ENCODE measurements at regions not wholly inside any gene's neighbourhood (a gene's known extent, or its start where the extent isn't known, plus 50 kb on each side); places are given as distances from the start of the nearest gene placed in this dataset.
"Not testable (repeated sequence)": the region's sequence is repeated elsewhere in the genome, so short reads cannot be mapped to it uniquely, and the experiment has no call there.

DNA sequence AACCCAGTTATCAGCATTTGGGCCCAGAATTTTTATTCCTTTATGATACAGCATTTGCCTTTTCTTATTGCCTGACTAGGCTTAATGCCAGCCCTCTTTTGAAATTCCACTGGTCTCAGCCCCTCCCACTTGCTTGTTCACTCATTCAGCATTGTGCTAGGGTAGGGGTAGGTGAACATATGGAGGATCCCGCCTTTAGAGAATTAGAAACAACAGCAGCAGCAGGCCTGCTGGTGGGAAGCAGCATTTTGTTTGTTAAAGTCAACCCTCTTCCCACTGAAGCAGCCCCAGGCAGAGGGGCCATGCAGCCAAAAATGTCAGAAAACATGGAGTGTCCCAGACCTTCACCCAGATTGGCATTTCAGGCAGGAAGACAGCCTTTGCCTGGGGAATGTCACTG is 1355.2 kb downstream of the CDH8 start:
- WGBS (ENCODE audit: insufficient coverage): no CpG with 5 or more reads among the region's 1 CpG
- DNase-seq: no peak
- CTCF ChIA-PET: no interaction called here
- Histone ChIP-seq H3K27ac (ENCODE audit: insufficient read depth in 1 of 2, low read depth in 1 of 2, low read length in 2 of 2, poor library complexity in 1 of 2, severe bottlenecking in 2 of 2) (no peak overlapping the region), H3K27me3 (replicated peaks in 2 of 5; ENCODE audit: control insufficient read depth in 4 of 5, insufficient read depth in 5 of 5, low read length in 4 of 5) (no peaks in the 10 kb centered on the region), H3K9me3 (ENCODE audit: control extremely low read depth in 1 of 5, control insufficient read depth in 4 of 5, insufficient read depth in 2 of 5, low read depth in 1 of 5, low read length in 4 of 5) (no peaks in the 10 kb centered on the region), H3K36me3 (ENCODE audit: control insufficient read depth in 4 of 4, insufficient read depth in 4 of 4, low read length in 3 of 4) (no peaks in the 10 kb centered on the region), H3K4me1 (ENCODE audit: control extremely low read depth in 1 of 4, control insufficient read depth in 4 of 4, insufficient read depth in 4 of 4, low read length in 3 of 4) (peaks cover 0 to 2% (median 0%) of the 10 kb centered on the region in 4 experiments), H3K4me3 (ENCODE audit: control insufficient read depth in 1 of 7, extremely low read depth in 1 of 7, insufficient read depth in 4 of 7, low read depth in 2 of 7, low read length in 6 of 7) (no peak overlapping the region)
- POLR2A ChIA-PET: no interaction called here

GRCh38 chr16:60675022-60675421 is 1361.2 kb downstream of the CDH8 start:
- H3K4me1 ChIP-seq (ENCODE audit: control extremely low read depth in 1 of 4, control insufficient read depth in 4 of 4, insufficient read depth in 4 of 4, low read length in 3 of 4): no peaks in the 10 kb centered on the region
- ChIA-PET CTCF (no interaction called here), POLR2A (no interaction called here)

GRCh38 chr16:60674241-60674640 is 1362.0 kb downstream of the CDH8 start:
- no CpG with 5 or more reads among the region's 1 CpG for WGBS (ENCODE audit: insufficient coverage)
- Histone ChIP-seq H3K9me3 (ENCODE audit: control extremely low read depth in 1 of 5, control insufficient read depth in 4 of 5, insufficient read depth in 2 of 5, low read depth in 1 of 5, low read length in 4 of 5) (no peaks in the 10 kb centered on the region), H3K4me1 (ENCODE audit: control extremely low read depth in 1 of 4, control insufficient read depth in 4 of 4, insufficient read depth in 4 of 4, low read length in 3 of 4) (no peaks in the 10 kb centered on the region), H3K27ac (ENCODE audit: insufficient read depth in 1 of 2, low read depth in 1 of 2, low read length in 2 of 2, poor library complexity in 1 of 2, severe bottlenecking in 2 of 2) (no peak overlapping the region), H3K27me3 (replicated peaks in 2 of 5; ENCODE audit: control insufficient read depth in 4 of 5, insufficient read depth in 5 of 5, low read length in 4 of 5) (no peaks in the 10 kb centered on the region), H3K36me3 (ENCODE audit: control insufficient read depth in 4 of 4, insufficient read depth in 4 of 4, low read length in 3 of 4) (no peaks in the 10 kb centered on the region), H3K4me3 (ENCODE audit: control insufficient read depth in 1 of 7, extremely low read depth in 1 of 7, insufficient read depth in 4 of 7, low read depth in 2 of 7, low read length in 6 of 7) (no peak overlapping the region)
- DNase-seq: no peak
- ChIA-PET POLR2A (no interaction called here), CTCF (no interaction called here)

More at GRCh38 chr16:60675022-60675421, 1361.2 kb downstream of the CDH8 start:
- Histone ChIP-seq H3K27me3 (replicated peaks in 2 of 5; ENCODE audit: control insufficient read depth in 4 of 5, insufficient read depth in 5 of 5, low read length in 4 of 5) (no peaks in the 10 kb centered on the region), H3K36me3 (ENCODE audit: control insufficient read depth in 4 of 4, insufficient read depth in 4 of 4, low read length in 3 of 4) (no peaks in the 10 kb centered on the region), H3K9me3 (ENCODE audit: control extremely low read depth in 1 of 5, control insufficient read depth in 4 of 5, insufficient read depth in 2 of 5, low read depth in 1 of 5, low read length in 4 of 5) (no peaks in the 10 kb centered on the region), H3K27ac (ENCODE audit: insufficient read depth in 1 of 2, low read depth in 1 of 2, low read length in 2 of 2, poor library complexity in 1 of 2, severe bottlenecking in 2 of 2) (no peak overlapping the region), H3K4me3 (ENCODE audit: control insufficient read depth in 1 of 7, extremely low read depth in 1 of 7, insufficient read depth in 4 of 7, low read depth in 2 of 7, low read length in 6 of 7) (no peak overlapping the region)
- no peak for DNase-seq

- Histone ChIP-seq H3K36me3 (ENCODE audit: control insufficient read depth in 4 of 4, insufficient read depth in 4 of 4, low read length in 3 of 4) (no peaks in the 10 kb centered on the region), H3K27me3 (replicated peaks in 2 of 5; ENCODE audit: control insufficient read depth in 4 of 5, insufficient read depth in 5 of 5, low read length in 4 of 5) (no peaks in the 10 kb centered on the region), H3K4me1 (ENCODE audit: control extremely low read depth in 1 of 4, control insufficient read depth in 4 of 4, insufficient read depth in 4 of 4, low read length in 3 of 4) (no peaks in the 10 kb centered on the region), H3K9me3 (ENCODE audit: control extremely low read depth in 1 of 5, control insufficient read depth in 4 of 5, insufficient read depth in 2 of 5, low read depth in 1 of 5, low read length in 4 of 5) (no peaks in the 10 kb centered on the region), H3K4me3 (ENCODE audit: control insufficient read depth in 1 of 7, extremely low read depth in 1 of 7, insufficient read depth in 4 of 7, low read depth in 2 of 7, low read length in 6 of 7) (no peak overlapping the region), H3K27ac (ENCODE audit: insufficient read depth in 1 of 2, low read depth in 1 of 2, low read length in 2 of 2, poor library complexity in 1 of 2, severe bottlenecking in 2 of 2) (no peak overlapping the region)
- no peak for DNase-seq
- POLR2A ChIA-PET: no interaction called here
- no CpG with 5 or more reads among the region's 2 CpGs for WGBS (ENCODE audit: insufficient coverage)
- CTCF ChIA-PET: no interaction called here
Observed at GRCh38 chr16:60655514-60656153, 1380.6 kb downstream of the CDH8 start.

DNA sequence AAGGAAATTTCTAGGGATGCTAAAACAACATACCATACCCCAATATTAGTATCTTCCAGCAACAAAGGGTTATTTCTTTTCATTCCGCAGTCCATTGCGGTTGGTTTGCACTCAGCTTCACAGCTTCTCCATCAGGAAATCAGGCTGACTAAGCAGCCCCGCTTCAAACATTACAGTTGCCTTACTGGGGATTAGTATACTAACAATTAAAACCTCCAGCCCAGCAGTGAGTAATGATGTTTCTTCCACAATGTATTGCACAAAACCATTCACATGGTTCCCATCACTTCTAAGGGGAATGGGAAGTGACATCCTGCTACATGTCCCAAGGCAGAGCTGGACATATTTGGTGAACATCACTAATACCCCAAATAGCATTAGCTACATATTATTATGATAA is 1384.9 kb downstream of the CDH8 start:
- H3K4me1 ChIP-seq (ENCODE audit: control extremely low read depth in 1 of 4, control insufficient read depth in 4 of 4, insufficient read depth in 4 of 4, low read length in 3 of 4): no peaks in the 10 kb centered on the region
- H3K9me3 ChIP-seq (ENCODE audit: control extremely low read depth in 1 of 5, control insufficient read depth in 4 of 5, insufficient read depth in 2 of 5, low read depth in 1 of 5, low read length in 4 of 5): no peaks in the 10 kb centered on the region
- WGBS (ENCODE audit: insufficient coverage): 100% methylated on average over 3 of the region's 3 CpGs
- H3K27ac ChIP-seq (ENCODE audit: insufficient read depth in 1 of 2, low read depth in 1 of 2, low read length in 2 of 2, poor library complexity in 1 of 2, severe bottlenecking in 2 of 2): no peak overlapping the region
- H3K36me3 ChIP-seq (ENCODE audit: control insufficient read depth in 4 of 4, insufficient read depth in 4 of 4, low read length in 3 of 4): no peaks in the 10 kb centered on the region
- DNase-seq: no peak
- ChIA-PET CTCF (no interaction called here), POLR2A (no interaction called here)
- no peaks in the 10 kb centered on the region for H3K27me3 ChIP-seq (replicated peaks in 2 of 5; ENCODE audit: control insufficient read depth in 4 of 5, insufficient read depth in 5 of 5, low read length in 4 of 5)
- no peak overlapping the region for H3K4me3 ChIP-seq (ENCODE audit: control insufficient read depth in 1 of 7, extremely low read depth in 1 of 7, insufficient read depth in 4 of 7, low read depth in 2 of 7, low read length in 6 of 7)

- no peak for DNase-seq
- H3K27me3 ChIP-seq (replicated peaks in 2 of 5; ENCODE audit: control insufficient read depth in 4 of 5, insufficient read depth in 5 of 5, low read length in 4 of 5): no peaks in the 10 kb centered on the region
- no peak overlapping the region for H3K27ac ChIP-seq (ENCODE audit: insufficient read depth in 1 of 2, low read depth in 1 of 2, low read length in 2 of 2, poor library complexity in 1 of 2, severe bottlenecking in 2 of 2)
- POLR2A ChIA-PET: no interaction called here
- H3K4me3 ChIP-seq (ENCODE audit: control insufficient read depth in 1 of 7, extremely low read depth in 1 of 7, insufficient read depth in 4 of 7, low read depth in 2 of 7, low read length in 6 of 7): no peak overlapping the region
- H3K4me1 ChIP-seq (ENCODE audit: control extremely low read depth in 1 of 4, control insufficient read depth in 4 of 4, insufficient read depth in 4 of 4, low read length in 3 of 4): no peaks in the 10 kb centered on the region
- H3K9me3 ChIP-seq (ENCODE audit: control extremely low read depth in 1 of 5, control insufficient read depth in 4 of 5, insufficient read depth in 2 of 5, low read depth in 1 of 5, low read length in 4 of 5): no peaks in the 10 kb centered on the region
- no peaks in the 10 kb centered on the region for H3K36me3 ChIP-seq (ENCODE audit: control insufficient read depth in 4 of 4, insufficient read depth in 4 of 4, low read length in 3 of 4)
- CTCF ChIA-PET: no interaction called here
Observed at GRCh38 chr16:60648290-60648689, 1387.9 kb downstream of the CDH8 start.

- H3K9me3 ChIP-seq (ENCODE audit: control extremely low read depth in 1 of 5, control insufficient read depth in 4 of 5, insufficient read depth in 2 of 5, low read depth in 1 of 5, low read length in 4 of 5); H3K4me3 ChIP-seq (ENCODE audit: control insufficient read depth in 1 of 7, extremely low read depth in 1 of 7, insufficient read depth in 4 of 7, low read depth in 2 of 7, low read length in 6 of 7); H3K27me3 ChIP-seq (replicated peaks in 2 of 5; ENCODE audit: control insufficient read depth in 4 of 5, insufficient read depth in 5 of 5, low read length in 4 of 5); DNase-seq; CTCF ChIA-PET; H3K27ac ChIP-seq (ENCODE audit: insufficient read depth in 1 of 2, low read depth in 1 of 2, low read length in 2 of 2, poor library complexity in 1 of 2, severe bottlenecking in 2 of 2); H3K36me3 ChIP-seq (ENCODE audit: control insufficient read depth in 4 of 4, insufficient read depth in 4 of 4, low read length in 3 of 4); H3K4me1 ChIP-seq (ENCODE audit: control extremely low read depth in 1 of 4, control insufficient read depth in 4 of 4, insufficient read depth in 4 of 4, low read length in 3 of 4); POLR2A ChIA-PET: not testable (repeated sequence)
- WGBS (ENCODE audit: insufficient coverage): 100% methylated on average over 4 of the region's 19 CpGs
Observed at GRCh38 chr16:60647388-60647787, 1388.8 kb downstream of the CDH8 start.

Measured in common myeloid progenitor, CD34-positive (primary cell).